ENCODE measurements at regions not wholly inside any gene's neighbourhood (a gene's known extent, or its start where the extent isn't known, plus 50 kb on each side); places are given as distances from the start of the nearest gene placed in this dataset.

DNA sequence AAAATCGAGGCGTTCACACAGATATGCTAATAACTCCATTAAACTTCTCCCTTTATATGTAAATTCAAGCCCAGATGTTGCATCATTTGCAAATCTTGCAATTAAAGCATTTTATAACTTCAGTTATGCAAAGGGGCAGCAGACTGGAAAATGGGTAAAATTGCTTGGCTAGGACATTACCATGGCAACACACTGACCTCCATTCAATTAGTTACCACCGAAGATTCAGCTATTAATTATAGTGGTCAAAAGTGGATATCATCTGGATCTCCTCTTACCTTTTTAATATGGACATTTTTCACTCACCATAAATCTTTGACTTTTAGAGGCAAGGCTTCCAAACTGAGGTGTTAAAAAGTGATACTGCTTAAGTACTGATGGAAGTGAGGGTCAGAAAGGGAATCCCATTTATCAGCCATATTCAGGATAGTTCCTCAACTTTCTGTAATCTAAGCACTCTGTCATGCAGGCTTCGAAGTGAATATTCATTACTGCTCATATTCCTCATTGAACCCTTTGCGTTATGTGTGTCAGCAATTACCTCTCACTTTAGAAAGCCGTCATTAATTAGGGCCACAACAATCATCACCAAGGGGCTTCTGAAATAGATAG, 386.2 kb upstream of the ROBO2 start:
- TF ChIP-seq, protein P1, sequence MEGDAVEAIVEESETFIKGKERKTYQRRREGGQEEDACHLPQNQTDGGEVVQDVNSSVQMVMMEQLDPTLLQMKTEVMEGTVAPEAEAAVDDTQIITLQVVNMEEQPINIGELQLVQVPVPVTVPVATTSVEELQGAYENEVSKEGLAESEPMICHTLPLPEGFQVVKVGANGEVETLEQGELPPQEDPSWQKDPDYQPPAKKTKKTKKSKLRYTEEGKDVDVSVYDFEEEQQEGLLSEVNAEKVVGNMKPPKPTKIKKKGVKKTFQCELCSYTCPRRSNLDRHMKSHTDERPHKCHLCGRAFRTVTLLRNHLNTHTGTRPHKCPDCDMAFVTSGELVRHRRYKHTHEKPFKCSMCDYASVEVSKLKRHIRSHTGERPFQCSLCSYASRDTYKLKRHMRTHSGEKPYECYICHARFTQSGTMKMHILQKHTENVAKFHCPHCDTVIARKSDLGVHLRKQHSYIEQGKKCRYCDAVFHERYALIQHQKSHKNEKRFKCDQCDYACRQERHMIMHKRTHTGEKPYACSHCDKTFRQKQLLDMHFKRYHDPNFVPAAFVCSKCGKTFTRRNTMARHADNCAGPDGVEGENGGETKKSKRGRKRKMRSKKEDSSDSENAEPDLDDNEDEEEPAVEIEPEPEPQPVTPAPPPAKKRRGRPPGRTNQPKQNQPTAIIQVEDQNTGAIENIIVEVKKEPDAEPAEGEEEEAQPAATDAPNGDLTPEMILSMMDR (conservative IDR thresholded peaks at IDR 0.05): no peak
- no peak for TF ChIP-seq EZH2 (IDR thresholded peaks at IDR 0.05; ENCODE audit: low read depth)

Data from PC-9 (cell line).